ENCODE measurements at regions not wholly inside any gene's neighbourhood (a gene's known extent, or its start where the extent isn't known, plus 50 kb on each side); places are given as distances from the start of the nearest gene placed in this dataset.

DNA sequence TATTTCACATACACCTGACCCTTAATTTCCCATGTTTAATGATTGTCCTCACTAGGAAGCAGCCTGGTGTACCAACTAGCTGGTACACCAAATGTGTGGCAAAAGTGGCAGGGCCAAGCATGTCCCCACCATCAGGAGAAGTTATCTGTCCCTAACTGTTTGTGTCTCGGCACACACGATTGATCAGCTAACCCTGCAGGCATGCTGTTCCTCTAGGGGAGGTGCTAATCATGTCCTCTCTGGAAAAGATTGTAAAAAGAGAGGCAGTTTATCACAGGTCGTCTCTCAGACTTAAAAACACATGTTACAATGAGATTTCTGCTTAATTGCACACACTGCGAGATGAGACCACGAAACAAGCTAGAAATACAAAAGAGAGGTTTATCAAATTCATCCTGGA, 342.7 kb downstream of the DIRAS2 start:
- no peak overlapping the region for H4K8ac ChIP-seq (ENCODE audit: extremely low read depth, insufficient read depth, low read length)
- CTCF ChIA-PET (ENCODE audit: partially characterized antibody), result interaction anchor here (1.2 to 1.4 kb wide), 2 partner anchors 15 to 18 kb away, joined by 4 to 5 read pairs; no protein-coding TSS in a partner anchor
- no peak overlapping the region for H2AFZ ChIP-seq (ENCODE audit: low read length)
- no peak overlapping the region for H2BK120ac ChIP-seq (replicated peaks; ENCODE audit: low read depth, low read length)
- 94% methylated on average over 5 of the region's 5 CpGs; no CpG with 5 or more reads in 1 of the 2 experiments for WGBS, 2 experiments (ENCODE audit: extremely low coverage in 1 of 2, insufficient coverage in 1 of 2, insufficient read length in 1 of 2, insufficient replicate concordance in 2 of 2, low coverage in 1 of 2, low lambda C conversion rate in 2 of 2, missing lambda C conversion rate in 1 of 2)
- H3K56ac ChIP-seq (replicated peaks; ENCODE audit: insufficient read length, low read depth, low read length), result no peak overlapping the region
- no peak overlapping the region for H3K4me3 ChIP-seq (ENCODE audit: extremely low read depth in 1 of 4, insufficient read depth in 2 of 4, low read depth in 3 of 4, low read length in 4 of 4)
- H3K79me1 ChIP-seq (ENCODE audit: low read depth, low read length), result no peaks in the 10 kb centered on the region
- POLR2A ChIA-PET (ENCODE audit: partially characterized antibody), result no interaction called here
- no peak overlapping the region for H3K18ac ChIP-seq (ENCODE audit: extremely low read depth, low read length)
- no peak overlapping the region for H3K9ac ChIP-seq (replicated peaks in 1 of 4; ENCODE audit: extremely low read depth in 1 of 4, low read depth in 3 of 4, low read length in 3 of 4)
- no peak overlapping the region for H2AK5ac ChIP-seq (ENCODE audit: low read depth, low read length)
- no peaks in the 10 kb centered on the region for H4K20me1 ChIP-seq (replicated peaks in 1 of 2; ENCODE audit: control insufficient read depth in 1 of 2, insufficient read depth in 2 of 2, low read length in 2 of 2)
- H3K79me2 ChIP-seq (ENCODE audit: control insufficient read depth in 1 of 2, insufficient read depth in 2 of 2, low read length in 2 of 2), result no peaks in the 10 kb centered on the region
- no peaks in the 10 kb centered on the region for H3K9me3 ChIP-seq (ENCODE audit: insufficient read depth in 2 of 2, low read depth in 1 of 2, low read length in 1 of 2)
- H3K4me2 ChIP-seq (ENCODE audit: insufficient read depth in 1 of 2, low read depth in 2 of 2, low read length in 2 of 2), result no peak overlapping the region
- H2BK20ac ChIP-seq (ENCODE audit: low read length), result no peak overlapping the region
- H3K27ac ChIP-seq (ENCODE audit: low read depth, low read length), result no peak overlapping the region
- no peak overlapping the region for H2BK12ac ChIP-seq (ENCODE audit: low read depth, low read length)
- DNase-seq (ENCODE audit: low read depth in 1 of 2, low spot score in 2 of 2) (no peak), FAIRE-seq (no peak)
- no peak overlapping the region for H2BK15ac ChIP-seq (ENCODE audit: low read length)
- no peak overlapping the region for H3K23ac ChIP-seq (ENCODE audit: insufficient read length)
- H4K5ac ChIP-seq (ENCODE audit: insufficient read length, low read depth, low read length), result no peak overlapping the region
- H3K4me1 ChIP-seq (replicated peaks in 1 of 4; ENCODE audit: control insufficient read depth in 3 of 4, insufficient read depth in 4 of 4, low read length in 3 of 4), result peaks cover 0 to 2% (median 0%) of the 10 kb centered on the region in 4 experiments; a peak in 1 of 7 replicates
- H4K91ac ChIP-seq (replicated peaks; ENCODE audit: insufficient read length, low read length), result no peak overlapping the region
- no peaks in the 10 kb centered on the region for H3K36me3 ChIP-seq (ENCODE audit: control insufficient read depth in 2 of 4, insufficient read depth in 4 of 4, low read length in 3 of 4)
- H2BK5ac ChIP-seq (ENCODE audit: low read depth, low read length), result no peak overlapping the region
- H3K14ac ChIP-seq (ENCODE audit: insufficient read length), result no peak overlapping the region
- H3K4ac ChIP-seq (replicated peaks; ENCODE audit: insufficient read length, low read depth, low read length), result no peak overlapping the region
- H3K23me2 ChIP-seq (ENCODE audit: low read depth, low read length), result no peaks in the 10 kb centered on the region
- no peaks in the 10 kb centered on the region for H3K27me3 ChIP-seq (replicated peaks in 1 of 4; ENCODE audit: control insufficient read depth in 3 of 4, extremely low read depth in 1 of 4, insufficient read depth in 3 of 4, low read length in 3 of 4)
- no peak for TF ChIP-seq POLR2A (IDR thresholded peaks at IDR 0.05; ENCODE audit: control extremely low read depth in 1 of 2, low read depth in 2 of 2, low read length in 2 of 2)
- TF ChIP-seq, protein P1, sequence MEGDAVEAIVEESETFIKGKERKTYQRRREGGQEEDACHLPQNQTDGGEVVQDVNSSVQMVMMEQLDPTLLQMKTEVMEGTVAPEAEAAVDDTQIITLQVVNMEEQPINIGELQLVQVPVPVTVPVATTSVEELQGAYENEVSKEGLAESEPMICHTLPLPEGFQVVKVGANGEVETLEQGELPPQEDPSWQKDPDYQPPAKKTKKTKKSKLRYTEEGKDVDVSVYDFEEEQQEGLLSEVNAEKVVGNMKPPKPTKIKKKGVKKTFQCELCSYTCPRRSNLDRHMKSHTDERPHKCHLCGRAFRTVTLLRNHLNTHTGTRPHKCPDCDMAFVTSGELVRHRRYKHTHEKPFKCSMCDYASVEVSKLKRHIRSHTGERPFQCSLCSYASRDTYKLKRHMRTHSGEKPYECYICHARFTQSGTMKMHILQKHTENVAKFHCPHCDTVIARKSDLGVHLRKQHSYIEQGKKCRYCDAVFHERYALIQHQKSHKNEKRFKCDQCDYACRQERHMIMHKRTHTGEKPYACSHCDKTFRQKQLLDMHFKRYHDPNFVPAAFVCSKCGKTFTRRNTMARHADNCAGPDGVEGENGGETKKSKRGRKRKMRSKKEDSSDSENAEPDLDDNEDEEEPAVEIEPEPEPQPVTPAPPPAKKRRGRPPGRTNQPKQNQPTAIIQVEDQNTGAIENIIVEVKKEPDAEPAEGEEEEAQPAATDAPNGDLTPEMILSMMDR (IDR thresholded peaks at IDR 0.05; ENCODE audit: control extremely low read depth in 1 of 3, insufficient read depth in 1 of 3, low read depth in 1 of 3, low read length in 3 of 3), result no peak
- no peak for TF ChIP-seq YY1 (IDR thresholded peaks at IDR 0.05; ENCODE audit: low read depth, low read length)
- TF ChIP-seq TBP (IDR thresholded peaks at IDR 0.05; ENCODE audit: low read depth, low read length), result no peak
- TF ChIP-seq ASH2L (IDR thresholded peaks at IDR 0.05; ENCODE audit: low read length), result no peak
- TF ChIP-seq HDAC2 (IDR thresholded peaks at IDR 0.05; ENCODE audit: borderline replicate concordance in 1 of 2, low read depth in 2 of 2, low read length in 2 of 2), result no peak
- TF ChIP-seq, protein P2, sequence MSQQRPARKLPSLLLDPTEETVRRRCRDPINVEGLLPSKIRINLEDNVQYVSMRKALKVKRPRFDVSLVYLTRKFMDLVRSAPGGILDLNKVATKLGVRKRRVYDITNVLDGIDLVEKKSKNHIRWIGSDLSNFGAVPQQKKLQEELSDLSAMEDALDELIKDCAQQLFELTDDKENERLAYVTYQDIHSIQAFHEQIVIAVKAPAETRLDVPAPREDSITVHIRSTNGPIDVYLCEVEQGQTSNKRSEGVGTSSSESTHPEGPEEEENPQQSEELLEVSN (IDR thresholded peaks at IDR 0.05), result no peak
- no peak for TF ChIP-seq EGR1 (IDR thresholded peaks at IDR 0.05; ENCODE audit: borderline replicate concordance, low read depth, low read length)
- TF ChIP-seq SP2 (IDR thresholded peaks at IDR 0.05; ENCODE audit: low read length), result no peak
- no peak for TF ChIP-seq SUZ12 (IDR thresholded peaks at IDR 0.05; ENCODE audit: low read length)
- no peak for TF ChIP-seq GTF2F1 (IDR thresholded peaks at IDR 0.05; ENCODE audit: borderline replicate concordance, low read depth, low read length)
- TF ChIP-seq CTBP2 (IDR thresholded peaks at IDR 0.05; ENCODE audit: borderline replicate concordance, insufficient read depth, insufficient read length, low read length), result no peak

Measured in H1 (cell line).